ENCODE measurements at regions not wholly inside any gene's neighbourhood (a gene's known extent, or its start where the extent isn't known, plus 50 kb on each side); places are given as distances from the start of the nearest gene placed in this dataset.
A peak's percentile ranks its signal among the peaks of the same experiment; 100 is the strongest.
"Not testable (repeated sequence)": the region's sequence is repeated elsewhere in the genome, so short reads cannot be mapped to it uniquely, and the experiment has no call there.

GRCh38 chr15:68482246-68482645 is 50.3 kb upstream of the ITGA11 start:
- DNase-seq (ENCODE audit: low read depth), result no peak

DNA sequence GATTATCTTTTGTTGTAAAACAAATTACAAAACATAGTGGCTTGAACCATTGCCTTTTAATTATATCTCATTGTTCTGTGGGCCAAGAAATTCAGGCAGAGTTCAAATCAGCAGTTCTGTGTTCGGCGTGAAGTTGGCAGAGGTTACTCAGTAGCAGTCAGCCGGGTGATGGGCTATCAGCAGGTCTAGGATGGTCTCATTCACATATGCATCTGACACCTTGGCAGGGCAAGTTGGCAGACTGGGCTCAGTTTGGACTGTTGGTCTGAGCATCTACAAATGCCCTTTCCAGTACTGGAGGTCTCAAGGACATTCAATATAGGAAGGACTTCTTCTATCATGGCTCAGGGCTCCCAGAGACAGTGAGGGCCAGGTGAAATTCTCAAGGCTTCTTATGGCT is 51.2 kb upstream of the ITGA11 start:
- DNase-seq (ENCODE audit: low read depth), result no peak

- no peak for DNase-seq (ENCODE audit: low read depth)
These were observed 52.3 kb upstream of the ITGA11 start for GRCh38 chr15:68484220-68484619.

GRCh38 chr15:68484696-68485400 is 52.9 kb upstream of the ITGA11 start:
- DNase-seq (ENCODE audit: low read depth), result peak; percentile 71

- no peak for DNase-seq (ENCODE audit: low read depth)
These were observed 53.9 kb upstream of the ITGA11 start for GRCh38 chr15:68485721-68486360.

DNA sequence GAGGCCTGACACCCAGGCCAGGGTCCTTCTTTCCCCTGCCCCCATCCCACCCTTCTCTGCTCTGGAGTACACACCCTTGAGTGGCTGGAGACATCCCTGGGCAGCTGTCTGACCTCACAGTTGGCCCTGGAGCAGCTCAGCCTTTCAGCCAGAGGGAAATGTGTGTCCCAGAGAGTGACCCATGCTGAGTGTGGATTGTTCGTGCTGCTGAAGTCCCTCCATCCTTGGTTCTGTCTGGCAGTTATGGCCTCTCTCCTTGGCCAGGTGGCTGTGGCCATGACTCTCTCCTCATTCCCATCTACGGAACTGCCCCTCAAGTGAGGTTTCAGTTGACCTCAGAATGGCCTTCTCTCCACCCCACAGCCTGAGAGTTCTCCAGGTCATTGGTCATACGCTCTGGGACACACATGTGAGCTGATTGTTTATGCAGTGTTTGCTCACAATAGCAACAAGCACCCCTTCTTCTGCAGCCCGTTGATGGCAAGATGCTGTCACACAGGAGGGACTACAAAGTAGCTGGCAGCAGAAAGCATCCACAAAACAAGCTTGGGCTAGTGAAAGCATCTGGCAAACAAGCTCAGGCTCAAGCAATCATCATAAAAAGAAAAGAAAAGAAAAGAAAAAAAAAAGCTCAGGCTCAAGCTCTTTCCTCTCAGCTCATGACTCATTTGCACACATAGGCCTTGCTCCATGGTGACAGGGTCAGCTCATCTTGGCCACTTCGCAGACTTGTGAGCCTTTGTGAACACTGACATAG is 55.3 kb upstream of the ITGA11 start:
- peak; percentile 51 for DNase-seq (ENCODE audit: low read depth)

DNA sequence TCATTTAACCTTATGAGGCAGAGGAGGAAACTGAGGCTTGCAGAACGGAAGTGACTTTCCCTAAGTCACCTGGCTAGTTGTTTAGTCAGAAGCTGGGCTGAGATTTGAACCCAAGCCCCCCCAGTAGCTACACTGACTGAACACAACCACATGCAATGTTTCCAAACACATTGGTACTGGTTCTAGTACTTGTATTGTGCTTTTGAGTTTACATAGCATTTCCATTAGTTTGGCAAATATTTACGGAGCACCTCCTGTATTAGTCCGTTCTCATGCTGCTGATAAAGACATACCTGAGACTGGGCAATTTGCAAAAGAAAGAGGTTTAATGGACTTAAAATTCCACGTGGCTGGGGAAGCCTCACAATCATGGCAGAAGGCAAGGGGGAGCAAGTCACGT is 56.3 kb upstream of the ITGA11 start:
- DNase-seq (ENCODE audit: low read depth), result no peak

DNA sequence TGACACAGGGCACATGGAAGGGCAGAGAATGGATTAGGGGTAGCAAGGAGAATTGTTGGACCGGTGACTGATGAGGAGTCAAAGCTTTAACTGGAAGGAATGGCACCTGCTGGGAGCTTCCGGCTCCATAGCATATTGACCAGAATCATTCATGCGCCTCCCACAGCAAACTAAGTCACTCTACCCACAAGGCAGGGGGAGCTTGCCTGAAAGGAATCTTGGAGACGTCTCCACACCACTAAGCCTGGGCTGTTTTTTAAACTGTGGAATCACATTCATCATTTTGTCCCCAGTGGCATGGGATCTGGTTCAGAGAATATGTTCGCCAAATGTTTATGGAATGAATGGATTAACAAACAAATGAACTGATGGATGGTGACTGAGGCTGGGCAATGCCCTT is 57.0 kb upstream of the ITGA11 start:
- DNase-seq (ENCODE audit: low read depth), result no peak

- DNase-seq (ENCODE audit: low read depth), result no peak
These were observed 57.5 kb upstream of the ITGA11 start for GRCh38 chr15:68489421-68489820.

- no peak for DNase-seq (ENCODE audit: low read depth)
These were observed 59.6 kb upstream of the ITGA11 start for GRCh38 chr15:68491415-68492106.

- DNase-seq (ENCODE audit: low read depth), result no peak
These were observed 60.9 kb upstream of the ITGA11 start for GRCh38 chr15:68492855-68493254.

DNA sequence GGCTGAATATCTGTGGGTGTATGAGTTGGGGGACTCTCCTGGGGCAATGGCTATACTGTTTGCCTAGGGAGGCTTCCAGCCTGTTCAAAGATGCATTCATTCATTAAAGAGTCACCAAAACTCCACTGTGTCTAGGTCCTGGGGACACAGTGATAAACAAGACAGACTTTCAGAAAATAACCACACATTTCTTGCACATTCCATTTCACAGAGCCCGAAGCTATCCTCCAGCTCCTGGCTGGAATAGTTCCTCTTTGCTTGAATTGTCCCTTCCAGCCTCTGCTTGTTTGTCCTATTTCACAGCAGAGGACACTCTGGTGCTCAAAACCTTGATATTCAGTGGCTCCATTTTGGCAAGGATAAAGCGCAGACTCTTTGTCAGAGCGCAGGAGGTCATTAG is 61.7 kb upstream of the ITGA11 start:
- DNase-seq (ENCODE audit: low read depth), result no peak

DNA sequence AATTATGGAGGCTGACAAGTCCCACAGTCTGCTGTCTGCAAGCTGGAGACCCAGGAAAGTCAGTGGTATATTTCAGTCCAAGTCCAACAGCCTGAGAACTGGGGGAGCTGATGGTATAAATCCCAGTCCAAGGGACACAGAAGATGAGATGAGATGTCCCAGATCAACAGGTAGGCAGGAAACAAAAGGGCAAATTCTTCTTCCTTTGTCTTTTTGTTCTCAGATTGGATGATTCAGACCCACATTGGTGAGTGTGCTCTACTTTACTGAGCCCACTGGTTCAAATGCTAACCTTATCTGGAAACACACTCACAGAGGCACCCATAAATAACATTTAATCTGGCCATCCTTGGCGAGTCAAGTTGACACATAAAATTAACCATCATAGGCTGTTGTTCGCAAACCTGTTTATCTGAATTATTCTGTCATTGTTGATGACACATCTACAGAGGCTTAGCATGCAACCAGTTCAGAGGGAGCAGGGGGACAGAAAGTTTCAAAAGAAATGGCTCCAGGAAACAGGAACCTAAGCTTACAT is 62.7 kb upstream of the ITGA11 start:
- DNase-seq (ENCODE audit: low read depth), result no peak

DNA sequence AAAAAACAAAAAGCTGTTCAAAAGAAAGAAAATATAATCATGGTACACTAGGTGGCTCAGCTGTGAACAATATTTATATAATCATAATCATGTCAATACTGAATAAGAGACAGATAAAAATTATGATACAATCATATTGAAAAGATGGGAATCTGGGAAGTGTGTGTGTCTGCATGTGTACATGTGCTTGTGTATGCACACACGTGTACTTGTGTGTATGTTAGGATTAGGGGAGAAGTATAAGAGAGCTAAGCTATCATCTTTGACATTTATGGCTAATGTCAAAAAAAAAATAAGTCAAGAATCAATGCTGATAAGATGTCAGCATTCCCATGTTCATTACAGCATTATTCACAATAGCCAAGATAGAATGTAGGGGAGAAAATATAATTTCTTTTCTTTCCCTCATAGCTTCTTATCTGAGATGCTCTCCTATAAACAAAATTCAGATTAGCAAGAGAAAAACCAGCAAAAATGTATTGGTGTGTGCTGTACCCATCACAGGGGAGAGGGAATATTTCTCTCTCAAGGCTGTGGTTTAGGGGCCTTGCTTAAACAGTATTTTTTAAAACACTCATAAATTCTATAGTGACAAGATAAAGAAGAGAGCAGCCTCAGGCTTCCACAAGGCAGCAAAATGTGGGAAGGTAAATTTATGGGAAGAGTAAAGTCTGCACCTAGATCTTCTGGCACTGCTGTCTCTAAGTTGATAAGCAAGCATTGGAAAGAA is 63.4 kb upstream of the ITGA11 start:
- no peak for DNase-seq (ENCODE audit: low read depth)

DNA sequence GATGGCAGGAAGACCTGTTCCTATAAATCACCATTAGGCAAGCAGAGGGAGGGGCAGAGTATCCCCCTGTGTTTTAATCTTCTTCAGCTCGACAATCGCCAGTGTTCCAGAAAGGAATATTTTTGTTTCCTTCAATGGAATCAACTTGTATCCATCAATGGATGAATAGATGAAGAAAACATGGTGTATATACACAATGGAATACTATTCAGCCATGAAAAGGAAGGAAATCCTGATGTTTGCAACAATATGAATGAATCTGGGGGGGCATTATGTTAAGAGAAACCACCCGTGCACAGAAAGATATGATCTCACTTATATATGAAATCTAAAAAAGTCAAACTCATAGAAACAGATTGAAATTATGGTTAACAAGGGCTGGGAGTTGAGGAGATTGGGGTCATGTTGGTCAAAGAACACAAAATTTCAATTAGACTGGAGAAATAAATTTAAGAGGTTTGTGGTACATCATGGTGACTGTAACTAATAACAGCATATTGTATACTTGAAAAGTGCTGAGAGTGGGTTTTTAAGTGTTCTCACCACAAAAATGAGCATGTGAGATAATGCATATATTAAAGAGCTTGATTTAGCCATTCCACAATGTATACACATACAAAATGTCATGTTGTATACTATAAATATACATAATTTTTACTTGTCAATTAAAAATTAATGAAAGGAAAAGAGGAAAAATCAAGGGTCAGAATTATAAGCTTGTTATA is 64.2 kb upstream of the ITGA11 start:
- DNase-seq (ENCODE audit: low read depth), result no peak

GRCh38 chr15:68496751-68497150 is 64.8 kb upstream of the ITGA11 start:
- DNase-seq (ENCODE audit: low read depth), result not testable (repeated sequence)

GRCh38 chr15:68497206-68497910 is 65.4 kb upstream of the ITGA11 start:
- DNase-seq (ENCODE audit: low read depth), result peak; percentile 33

DNA sequence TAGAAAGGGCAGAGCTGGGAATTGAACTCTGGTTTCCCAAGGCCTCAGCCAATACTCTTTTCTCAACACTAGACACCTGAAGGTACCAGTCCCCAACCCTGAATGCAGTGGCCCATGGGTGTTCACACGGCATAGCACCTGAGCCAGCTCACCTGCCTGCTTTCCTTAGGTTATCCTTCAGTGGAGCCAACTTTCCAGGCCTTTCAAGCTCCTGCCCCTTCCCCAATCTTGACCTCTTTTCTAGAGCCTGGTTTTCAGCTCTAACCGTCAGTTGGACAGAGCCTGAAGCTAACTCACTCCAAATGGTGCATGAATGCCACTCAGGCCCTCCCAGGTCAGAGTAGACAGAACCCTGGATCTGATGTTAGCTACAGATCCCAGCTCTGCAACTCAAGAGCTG is 66.1 kb upstream of the ITGA11 start:
- DNase-seq (ENCODE audit: low read depth), result no peak

DNA sequence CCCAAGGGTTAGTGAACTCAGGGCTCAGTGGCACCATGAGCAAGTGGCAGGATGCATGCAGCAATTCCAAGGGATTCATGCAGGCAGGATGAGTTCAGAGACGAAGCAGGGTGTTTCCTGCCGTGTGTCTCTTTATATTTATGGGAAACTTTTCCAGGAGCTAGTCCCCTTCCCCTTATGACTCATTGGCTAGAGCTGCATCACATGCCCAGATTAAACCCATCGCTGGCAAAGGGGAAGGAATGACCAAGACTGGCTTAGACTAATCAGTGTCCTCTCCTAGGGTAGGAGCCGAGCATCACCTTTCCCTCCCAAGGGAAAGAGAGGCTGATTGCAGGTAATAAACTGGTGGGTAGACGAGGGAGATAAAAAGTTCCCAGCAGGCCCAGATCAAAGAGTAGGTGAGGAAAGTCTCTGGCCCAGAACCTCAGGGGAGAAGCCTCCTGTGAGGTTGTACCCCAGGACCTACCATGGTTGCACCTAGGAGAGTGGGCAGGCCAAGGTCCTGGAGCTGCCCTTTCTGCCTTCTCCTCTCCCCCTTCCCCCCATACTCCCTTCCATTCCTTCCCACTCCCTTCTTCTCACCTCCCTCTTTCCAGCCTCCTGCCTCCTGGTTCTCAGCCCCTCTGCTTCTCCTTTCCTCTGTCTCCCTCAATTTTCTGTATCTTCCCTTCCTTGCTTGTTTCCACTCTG is 67.8 kb upstream of the ITGA11 start:
- no peak for DNase-seq (ENCODE audit: low read depth)
